Heart left ventricle (tissue), 13 donors: ENCODE measurements at regions not wholly inside any gene's neighbourhood (a gene's known extent, or its start where the extent isn't known, plus 50 kb on each side); places are given as distances from the start of the nearest gene placed in this dataset.

Source experiments
- POLR2A ChIP-seq, 2 donors: fragments of 450-650 bp; IDR thresholded peaks; one replicate each; pipeline ENCODE4 v1.6.1; 2017; ENCODE audit warnings: antibody characterized with exemption in 2 of 2, mild to moderate bottlenecking in 2 of 2, moderate library complexity in 2 of 2
- TF ChIP-seq, protein P1 (sequence below), 12 donors: fragments of 200-600 bp; sonication (generic) in 4 of 12; IDR thresholded peaks; one replicate each; pipeline versions ENCODE4 v1.5.0 to v1.8.0; 2018 to 2022; ENCODE audit warnings: antibody characterized with exemption in 12 of 12, mild to moderate bottlenecking in 5 of 12
- donor health status: ischemic (EF 13 %, LVEDD 7.1; RV severe dilation, severe dysfunction).
- donor health status: DM: no; HTN: yes; CAD: no.
- donor health status: DM: no; HTN: no; CAD: no.
- donor health status: ischemic (EF 25% LVEDD 6.9; RV normal size, moderate dysfunction).
- donor health status: ischemic (EF 25% LVEDD 5.7; RV mildly dilated, moderate dysfunction).
- donor health status: ischemic (EF 35%, LVEDD 5.7; RV mildly dilated, moderate dysfunction).
- donor health status: nonischemic (EF 11% LVEDD 7.7; RV severe dilation, severe dysfunction).
- donor health status: DM: yes; HTN: yes; CAD: no.
- donor health status: PGD.
- donor health status: ischemic (EF 29% LVEDD 5.4; RV normal size, mild dysfunction).
- donor health status: nonischemic (EF 23%, LVEDD 6.1; RV moderate dilation, normal function).

DNA sequence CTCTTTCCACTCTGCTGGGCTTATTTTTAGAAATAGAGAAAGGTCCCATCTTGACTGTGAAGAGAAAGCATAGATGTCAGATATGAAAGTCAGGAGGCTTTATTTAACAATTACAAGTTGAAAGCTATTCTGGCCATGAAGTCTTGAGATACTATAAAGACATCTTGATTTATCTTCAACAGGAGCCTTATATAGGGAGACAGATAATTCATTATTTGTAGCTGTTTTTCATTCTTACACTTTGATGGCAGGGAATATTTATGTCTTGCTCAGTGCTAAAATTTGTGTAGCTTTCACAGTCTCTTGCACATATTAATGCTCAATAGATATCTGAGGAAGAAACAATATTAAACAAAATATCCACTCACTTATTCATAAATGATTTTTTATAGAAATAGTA lies 248.8 kb downstream of the C3orf38 start:
- TF ChIP-seq, protein P1, sequence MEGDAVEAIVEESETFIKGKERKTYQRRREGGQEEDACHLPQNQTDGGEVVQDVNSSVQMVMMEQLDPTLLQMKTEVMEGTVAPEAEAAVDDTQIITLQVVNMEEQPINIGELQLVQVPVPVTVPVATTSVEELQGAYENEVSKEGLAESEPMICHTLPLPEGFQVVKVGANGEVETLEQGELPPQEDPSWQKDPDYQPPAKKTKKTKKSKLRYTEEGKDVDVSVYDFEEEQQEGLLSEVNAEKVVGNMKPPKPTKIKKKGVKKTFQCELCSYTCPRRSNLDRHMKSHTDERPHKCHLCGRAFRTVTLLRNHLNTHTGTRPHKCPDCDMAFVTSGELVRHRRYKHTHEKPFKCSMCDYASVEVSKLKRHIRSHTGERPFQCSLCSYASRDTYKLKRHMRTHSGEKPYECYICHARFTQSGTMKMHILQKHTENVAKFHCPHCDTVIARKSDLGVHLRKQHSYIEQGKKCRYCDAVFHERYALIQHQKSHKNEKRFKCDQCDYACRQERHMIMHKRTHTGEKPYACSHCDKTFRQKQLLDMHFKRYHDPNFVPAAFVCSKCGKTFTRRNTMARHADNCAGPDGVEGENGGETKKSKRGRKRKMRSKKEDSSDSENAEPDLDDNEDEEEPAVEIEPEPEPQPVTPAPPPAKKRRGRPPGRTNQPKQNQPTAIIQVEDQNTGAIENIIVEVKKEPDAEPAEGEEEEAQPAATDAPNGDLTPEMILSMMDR (IDR thresholded peaks at IDR 0.05): no peak
- TF ChIP-seq POLR2A (IDR thresholded peaks at IDR 0.05): no peak
